EH (cell line): ENCODE measurements at regions not wholly inside any gene's neighbourhood (a gene's known extent, or its start where the extent isn't known, plus 50 kb on each side); places are given as distances from the start of the nearest gene placed in this dataset.
"Not testable (repeated sequence)": the region's sequence is repeated elsewhere in the genome, so short reads cannot be mapped to it uniquely, and the experiment has no call there.

ENCODE experiments used
- DNase-seq: peaks from one replicate; pipeline ENCODE4 v3.0.0-alpha.2; 2015; ENCODE audit warnings: low read depth

GRCh38 chr13:63337041-63337440 lies 1921.4 kb upstream of the PCDH20 start:
- DNase-seq, result no peak

DNA sequence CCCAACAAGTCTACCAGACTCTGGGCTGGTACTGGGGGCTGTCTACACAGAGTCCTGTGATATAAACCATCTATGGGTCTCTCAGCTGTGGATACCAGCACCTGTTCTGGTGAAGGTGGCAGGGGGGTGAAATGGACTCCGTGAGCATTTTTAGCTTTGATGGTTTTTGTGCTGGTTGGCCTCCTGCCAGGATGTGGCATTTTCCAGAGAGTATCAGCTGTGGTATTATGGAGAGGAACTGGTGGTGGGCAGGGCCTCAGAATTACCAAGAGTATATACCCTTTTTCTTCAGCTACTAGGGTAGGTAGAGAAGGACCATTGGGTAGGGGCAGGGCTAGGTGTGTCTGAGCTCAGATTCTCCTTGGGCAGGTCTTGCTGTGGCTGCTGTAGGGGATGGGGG lies 1920.9 kb upstream of the PCDH20 start:
- DNase-seq, result no peak

DNA sequence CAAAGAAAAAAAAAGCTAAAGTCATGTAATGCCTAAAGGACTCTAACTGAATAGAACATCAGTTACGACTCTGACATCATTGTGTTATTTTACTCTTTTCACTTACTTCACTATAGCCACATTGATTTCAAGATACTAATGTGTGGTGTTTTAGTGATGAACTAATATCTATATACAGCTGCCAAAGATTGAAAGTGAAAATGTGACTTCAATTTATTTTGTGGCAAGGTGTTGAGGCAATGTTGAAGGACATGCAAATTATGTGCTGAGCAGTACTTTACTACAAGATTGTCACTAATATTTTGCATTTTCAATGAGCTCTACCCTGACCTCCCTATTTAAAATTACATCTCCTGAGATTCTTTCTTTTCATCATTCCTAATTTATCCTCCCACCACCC lies 1911.9 kb upstream of the PCDH20 start:
- DNase-seq, result no peak

- no peak for DNase-seq
Observed at GRCh38 chr13:63323441-63323840, 1907.8 kb upstream of the PCDH20 start.

GRCh38 chr13:63311587-63311986 lies 1895.9 kb upstream of the PCDH20 start:
- DNase-seq, result no peak

- DNase-seq, result no peak
Observed at GRCh38 chr13:63308549-63309165, 1893.0 kb upstream of the PCDH20 start.

DNA sequence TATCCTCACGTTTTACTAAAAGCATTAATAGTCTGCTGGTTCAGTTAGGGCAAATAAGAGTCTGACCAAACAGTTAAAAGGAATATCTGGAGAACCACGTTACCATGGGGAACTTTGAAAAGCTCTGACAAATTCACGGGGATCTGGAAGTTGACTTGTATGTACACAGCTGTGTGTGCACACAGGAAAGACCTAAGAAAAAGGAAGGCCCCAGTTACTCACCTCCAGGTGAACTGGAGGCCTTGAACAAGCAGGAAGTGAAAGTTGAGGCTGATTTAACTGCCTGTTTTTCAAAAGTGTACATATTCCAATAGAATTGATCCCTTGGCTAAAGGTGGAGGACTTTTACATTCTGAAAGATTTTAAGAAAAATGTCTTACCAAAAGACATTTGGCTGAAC lies 1891.6 kb upstream of the PCDH20 start:
- no peak for DNase-seq

- DNase-seq, result no peak
Observed at GRCh38 chr13:63305641-63306133, 1890.0 kb upstream of the PCDH20 start.

- DNase-seq, result no peak
Observed at GRCh38 chr13:63304497-63304896, 1888.8 kb upstream of the PCDH20 start.

DNA sequence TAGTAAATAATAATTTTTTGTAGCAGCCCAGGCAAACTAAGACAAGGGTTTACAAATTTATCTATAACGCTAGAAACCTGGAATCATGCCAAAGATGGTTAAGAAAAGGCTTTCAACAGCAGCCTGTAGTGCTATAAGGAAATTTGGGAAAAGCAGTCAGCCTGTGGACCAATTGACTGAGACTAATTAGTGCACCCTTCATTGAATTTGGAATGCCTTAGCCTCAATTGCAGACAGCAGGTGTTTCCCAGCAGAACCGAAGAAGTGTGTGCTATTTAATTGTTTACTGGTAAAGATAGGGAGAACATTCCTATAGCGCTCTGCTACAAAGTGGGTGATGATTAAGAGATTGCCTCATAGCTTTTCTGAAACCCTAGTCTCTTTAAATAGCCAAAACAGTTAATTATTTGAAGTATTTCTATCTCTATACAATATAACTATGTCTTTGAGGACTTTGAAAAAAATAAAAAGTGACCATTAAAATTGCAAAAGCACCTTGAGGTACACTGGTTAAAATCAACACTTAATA lies 1884.3 kb upstream of the PCDH20 start:
- DNase-seq, result no peak

GRCh38 chr13:63297163-63297562 lies 1881.5 kb upstream of the PCDH20 start:
- DNase-seq, result no peak

DNA sequence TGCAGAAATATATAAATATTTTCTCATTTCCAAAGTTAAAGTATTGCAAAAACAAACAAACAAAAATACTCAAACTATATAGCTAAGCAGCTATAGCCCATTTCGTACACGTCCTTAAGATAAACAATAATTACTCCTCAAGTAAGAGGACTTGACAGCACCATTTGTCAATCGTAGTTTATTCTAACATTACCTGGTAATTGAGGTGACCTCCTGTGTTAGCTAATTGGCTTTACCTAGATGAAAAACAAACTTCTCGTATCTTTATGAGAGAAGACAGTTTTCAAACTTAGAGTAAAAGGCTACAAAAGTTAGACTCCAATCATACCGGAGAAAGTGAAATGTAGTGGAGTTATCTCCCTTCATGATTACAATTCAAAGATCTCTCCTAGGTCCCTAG lies 1876.1 kb upstream of the PCDH20 start:
- DNase-seq, result no peak

GRCh38 chr13:63288576-63288975 lies 1872.9 kb upstream of the PCDH20 start:
- DNase-seq, result peak; percentile 86

GRCh38 chr13:63287926-63288325 lies 1872.3 kb upstream of the PCDH20 start:
- peak; percentile 60 for DNase-seq

DNA sequence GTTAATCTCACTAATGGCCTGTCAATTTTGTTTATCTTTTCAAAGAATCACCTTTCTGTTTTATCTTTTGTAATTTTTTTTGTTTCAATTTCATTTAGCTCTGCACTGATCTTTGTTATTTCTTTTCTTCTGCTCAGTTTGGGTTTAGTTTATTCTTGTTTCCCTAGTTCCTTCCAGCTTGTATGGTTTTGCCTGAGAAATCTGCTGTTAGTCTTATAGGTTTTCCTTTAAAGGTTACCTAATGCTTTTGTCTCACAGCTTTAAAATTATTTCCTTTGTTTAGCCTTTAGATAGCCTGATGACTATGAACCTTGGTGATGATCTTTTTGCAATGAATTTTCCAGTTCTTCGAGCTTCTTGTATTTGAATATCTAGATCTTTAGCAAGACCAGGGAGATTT lies 1869.8 kb upstream of the PCDH20 start:
- DNase-seq, result no peak

DNA sequence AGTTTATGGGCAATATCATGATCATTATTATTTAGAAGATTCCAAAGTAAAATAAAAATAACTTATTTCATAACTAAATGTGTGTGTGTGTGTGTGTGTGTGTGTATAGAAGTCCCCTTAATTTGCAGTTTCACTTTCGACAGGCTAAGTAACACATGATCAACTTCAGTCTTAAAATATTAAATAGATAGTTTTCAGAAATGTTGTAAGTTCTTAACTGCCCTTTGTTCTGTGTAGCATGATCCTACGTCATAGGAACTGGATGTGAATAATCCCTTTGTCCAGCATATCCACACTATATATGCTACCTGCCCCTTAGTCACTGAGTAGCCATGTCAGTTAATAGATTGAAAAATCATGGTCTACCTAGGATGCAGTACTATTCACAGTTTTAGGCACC lies 1863.5 kb upstream of the PCDH20 start:
- no peak for DNase-seq

GRCh38 chr13:63274772-63275171 lies 1859.1 kb upstream of the PCDH20 start:
- DNase-seq, result no peak

- DNase-seq, result no peak
Observed at GRCh38 chr13:63249411-63250187, 1834.0 kb upstream of the PCDH20 start.

GRCh38 chr13:63236667-63237396 lies 1821.2 kb upstream of the PCDH20 start:
- peak; percentile 1 for DNase-seq

GRCh38 chr13:63218596-63218995 lies 1802.9 kb upstream of the PCDH20 start:
- not testable (repeated sequence) for DNase-seq

DNA sequence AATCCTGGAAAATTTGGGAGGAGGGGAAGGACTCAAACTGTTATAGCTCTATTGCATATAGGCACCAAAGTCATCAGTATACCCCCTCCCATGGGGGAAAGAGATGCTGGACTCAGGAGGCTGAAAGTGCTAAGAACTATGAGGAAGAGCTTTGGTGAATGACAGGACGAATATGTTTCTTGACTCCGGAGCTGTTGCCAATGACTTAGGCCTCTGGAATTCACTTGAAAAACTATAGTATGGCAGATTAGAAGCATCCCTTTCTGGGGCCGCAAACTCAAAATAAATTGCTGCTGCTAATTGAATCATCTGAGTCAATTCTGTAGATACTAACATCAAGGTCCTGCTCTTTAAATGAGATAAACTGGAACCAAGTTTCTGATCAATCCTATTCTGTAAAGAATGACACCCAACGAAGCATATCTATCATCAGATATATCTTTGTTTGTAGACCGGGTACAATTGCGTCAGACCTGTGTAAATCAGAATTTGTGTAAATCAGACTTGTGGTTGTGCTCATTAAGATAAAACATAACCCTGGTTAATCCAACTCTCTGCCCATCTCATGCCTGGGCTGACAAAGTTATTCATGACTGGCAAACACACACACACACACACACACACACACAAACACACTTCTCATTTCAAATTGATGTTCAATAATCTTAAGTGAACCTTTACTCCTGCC lies 1793.8 kb upstream of the PCDH20 start:
- DNase-seq, result peak; percentile 74

- DNase-seq, result peak; percentile 37
Observed at GRCh38 chr13:63208826-63209225, 1793.2 kb upstream of the PCDH20 start.
